Sciatic nerve (tissue), 2 donors: ENCODE measurements at regions not wholly inside any gene's neighbourhood (a gene's known extent, or its start where the extent isn't known, plus 50 kb on each side); places are given as distances from the start of the nearest gene placed in this dataset.

Source experiments
- ATAC-seq: fragments of 200-7000 bp; cut with Tn5 transposase; one replicate; pipeline ENCODE4 v1.9.1; 2020; ENCODE audit warnings: mild to moderate bottlenecking, moderate library complexity
- DNase-seq: peaks from one replicate; pipeline ENCODE4 v3.0.0-alpha.2; 2020; ENCODE audit warnings: low spot score
- intact Hi-C: fragments of 100-400 bp; cut with DNase I; formaldehyde crosslinking; loops from one replicate; pipeline ENCODE4 v1.14.2; 2022
- donor health status: DM: no; HTN: no; CAD: no.
- donor health status: DM: no; HTN: no; CAD: no.

- ATAC-seq (no peak), DNase-seq (no peak)
- intact Hi-C loops = no loop called here
Observed at GRCh38 chr12:75852143-75852542, 179.4 kb downstream of the PHLDA1 start.

- intact Hi-C loops = no loop called here
- no peak for ATAC-seq
- DNase-seq = no peak
Observed at GRCh38 chr12:75850721-75851462, 180.7 kb downstream of the PHLDA1 start.

GRCh38 chr12:75848961-75849360 lies 182.6 kb downstream of the PHLDA1 start:
- DNase-seq = no peak
- no peak for ATAC-seq
- intact Hi-C loops = no loop called here

GRCh38 chr12:75848431-75848925 lies 183.1 kb downstream of the PHLDA1 start:
- DNase-seq = no peak
- intact Hi-C loops = no loop called here
- peak; percentile 78 for ATAC-seq

GRCh38 chr12:75846102-75846501 lies 185.5 kb downstream of the PHLDA1 start:
- ATAC-seq (no peak), DNase-seq (no peak)
- intact Hi-C loops = no loop called here

GRCh38 chr12:75844985-75845384 lies 186.6 kb downstream of the PHLDA1 start:
- DNase-seq (no peak), ATAC-seq (no peak)
- intact Hi-C loops = no loop called here

- intact Hi-C loops = no loop called here
- ATAC-seq = no peak
- no peak for DNase-seq
Observed at GRCh38 chr12:75844049-75844770, 187.4 kb downstream of the PHLDA1 start.

- no peak for DNase-seq
- intact Hi-C loops = no loop called here
- ATAC-seq = peak; percentile 86
Observed at GRCh38 chr12:75842090-75842489, 189.5 kb downstream of the PHLDA1 start.

- DNase-seq (no peak), ATAC-seq (no peak)
- intact Hi-C loops = no loop called here
Observed at GRCh38 chr12:75840994-75841355, 190.6 kb downstream of the PHLDA1 start.

GRCh38 chr12:75838309-75838708 lies 193.3 kb downstream of the PHLDA1 start:
- DNase-seq (no peak), ATAC-seq (no peak)
- intact Hi-C loops = no loop called here

- intact Hi-C loops = no loop called here
- DNase-seq (no peak), ATAC-seq (no peak)
Observed at GRCh38 chr12:75837700-75838099, 193.9 kb downstream of the PHLDA1 start.

GRCh38 chr12:75836533-75836932 lies 195.0 kb downstream of the PHLDA1 start:
- no peak for DNase-seq
- intact Hi-C loops = no loop called here
- peak; percentile 67 for ATAC-seq

- intact Hi-C loops = no loop called here
- ATAC-seq (no peak), DNase-seq (no peak)
Observed at GRCh38 chr12:75834591-75834990, 197.0 kb downstream of the PHLDA1 start.

GRCh38 chr12:75833268-75833667 lies 198.3 kb downstream of the PHLDA1 start:
- DNase-seq (no peak), ATAC-seq (no peak)
- intact Hi-C loops = no loop called here

- ATAC-seq (no peak), DNase-seq (no peak)
- intact Hi-C loops = no loop called here
Observed at GRCh38 chr12:75831402-75831801, 200.2 kb downstream of the PHLDA1 start.

- ATAC-seq (no peak), DNase-seq (no peak)
- intact Hi-C loops = no loop called here
Observed at GRCh38 chr12:75827061-75827460, 204.5 kb downstream of the PHLDA1 start.

- no peak for ATAC-seq
- DNase-seq = no peak
- intact Hi-C loops = no loop called here
Observed at GRCh38 chr12:75825686-75826085, 205.9 kb downstream of the PHLDA1 start.

GRCh38 chr12:75823475-75823874 lies 208.1 kb downstream of the PHLDA1 start:
- ATAC-seq = no peak
- intact Hi-C loops = no loop called here
- DNase-seq = no peak

GRCh38 chr12:75822416-75822815 lies 209.2 kb downstream of the PHLDA1 start:
- intact Hi-C loops = no loop called here
- DNase-seq (no peak), ATAC-seq (no peak)

GRCh38 chr12:75820848-75821578 lies 210.6 kb downstream of the PHLDA1 start:
- intact Hi-C loops = no loop called here
- ATAC-seq (peak; percentile 76), DNase-seq (no peak)
